ENCODE measurements at regions not wholly inside any gene's neighbourhood (a gene's known extent, or its start where the extent isn't known, plus 50 kb on each side); places are given as distances from the start of the nearest gene placed in this dataset.

DNA sequence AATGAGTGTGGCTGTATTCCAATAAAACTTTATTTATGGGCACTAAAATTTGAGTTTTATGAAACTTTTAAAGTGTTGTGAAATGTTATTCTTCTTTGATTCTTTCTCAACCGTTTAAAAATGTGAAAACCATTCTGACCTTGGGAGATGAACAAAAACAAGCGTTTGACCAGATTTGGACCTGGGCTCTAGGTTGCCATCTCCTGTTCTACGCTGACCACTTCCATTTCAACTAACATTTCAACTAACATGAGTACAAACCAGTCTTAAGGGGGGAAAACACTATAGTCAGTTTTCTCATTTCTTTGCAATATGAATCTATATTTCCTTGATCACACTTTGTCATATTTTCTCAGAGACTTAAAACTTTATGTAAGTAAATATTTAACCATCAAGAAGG lies 118.4 kb upstream of the IRX5 start:
- no peak for DNase-seq

DNA sequence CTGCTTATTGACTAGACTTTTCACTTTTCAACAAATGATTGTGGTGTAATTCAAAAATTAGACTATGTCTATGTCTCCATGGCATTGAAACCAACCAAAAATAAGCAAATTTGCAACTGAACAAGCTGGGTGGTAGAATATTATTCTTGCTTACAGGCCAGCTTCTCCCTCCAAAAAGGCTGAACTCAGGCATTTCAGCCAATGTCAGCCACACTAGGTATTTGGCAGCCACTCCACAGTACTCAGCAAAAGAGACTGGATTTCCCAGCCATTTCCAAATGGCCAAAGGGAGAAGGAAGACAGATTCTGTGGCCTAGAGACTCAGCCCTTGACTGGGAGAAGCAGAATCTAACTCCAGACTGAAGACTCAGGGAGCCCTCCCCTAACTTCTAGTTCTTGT lies 121.8 kb upstream of the IRX5 start:
- DNase-seq, result no peak

DNA sequence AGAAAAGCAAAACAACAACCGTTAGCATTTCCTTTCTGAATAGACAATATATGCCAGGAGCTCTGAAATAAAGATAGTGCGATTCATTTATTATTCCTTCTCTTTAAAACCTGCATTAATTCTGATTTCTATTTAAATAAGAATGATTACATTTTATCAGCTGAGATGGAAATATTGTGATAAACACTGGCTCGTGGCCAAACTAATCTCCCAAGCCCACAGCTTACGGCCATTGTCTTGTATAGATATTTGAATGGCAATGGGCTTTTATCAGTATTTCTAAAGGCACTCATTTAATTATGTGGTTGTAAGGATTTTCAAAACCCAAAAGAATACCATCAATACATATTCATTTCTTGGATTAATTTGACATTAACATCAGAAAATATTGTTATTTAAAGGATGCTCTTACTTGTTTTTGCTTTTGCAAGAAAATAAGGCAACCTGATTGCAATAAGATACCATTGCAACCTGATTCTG lies 123.7 kb upstream of the IRX5 start:
- no peak for DNase-seq

DNA sequence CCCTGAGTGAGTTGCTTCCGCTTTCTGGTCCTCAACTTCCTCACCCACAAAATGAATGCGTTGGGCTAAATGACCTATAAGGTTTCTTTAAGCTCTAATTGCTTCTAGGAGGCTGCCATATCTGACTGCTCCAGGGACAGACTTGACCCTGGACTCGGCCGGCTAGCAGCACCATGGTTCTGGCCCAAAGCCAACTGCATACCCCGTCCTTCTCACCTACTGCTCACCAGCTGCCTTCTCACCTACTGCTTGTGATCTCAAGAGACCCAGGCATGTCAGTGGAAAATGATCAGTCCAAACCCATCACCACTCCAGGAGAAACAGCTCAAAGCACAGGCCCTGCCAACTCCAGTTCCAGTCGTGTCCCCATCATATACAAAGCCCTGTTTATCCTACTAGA lies 124.3 kb upstream of the IRX5 start:
- DNase-seq, result no peak

DNA sequence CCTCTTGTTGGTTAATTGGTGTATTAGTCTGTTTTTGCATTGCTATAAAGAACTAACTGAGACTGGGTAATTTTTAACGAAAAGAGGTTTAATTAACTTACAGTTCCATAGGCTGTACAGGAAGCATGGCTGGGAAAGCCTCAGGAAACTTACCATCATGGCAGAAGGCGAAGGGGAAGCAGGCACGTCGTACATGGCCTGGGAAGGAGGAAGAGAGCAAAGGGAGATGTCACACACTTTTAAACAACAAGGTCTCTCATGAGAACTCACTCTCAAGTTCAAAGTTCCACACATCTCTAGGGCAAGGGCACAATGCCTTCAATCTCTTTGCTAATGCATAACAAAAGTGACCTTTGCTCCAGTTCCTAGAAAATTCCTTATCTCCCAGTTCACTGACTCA lies 125.0 kb upstream of the IRX5 start:
- DNase-seq, result no peak

DNA sequence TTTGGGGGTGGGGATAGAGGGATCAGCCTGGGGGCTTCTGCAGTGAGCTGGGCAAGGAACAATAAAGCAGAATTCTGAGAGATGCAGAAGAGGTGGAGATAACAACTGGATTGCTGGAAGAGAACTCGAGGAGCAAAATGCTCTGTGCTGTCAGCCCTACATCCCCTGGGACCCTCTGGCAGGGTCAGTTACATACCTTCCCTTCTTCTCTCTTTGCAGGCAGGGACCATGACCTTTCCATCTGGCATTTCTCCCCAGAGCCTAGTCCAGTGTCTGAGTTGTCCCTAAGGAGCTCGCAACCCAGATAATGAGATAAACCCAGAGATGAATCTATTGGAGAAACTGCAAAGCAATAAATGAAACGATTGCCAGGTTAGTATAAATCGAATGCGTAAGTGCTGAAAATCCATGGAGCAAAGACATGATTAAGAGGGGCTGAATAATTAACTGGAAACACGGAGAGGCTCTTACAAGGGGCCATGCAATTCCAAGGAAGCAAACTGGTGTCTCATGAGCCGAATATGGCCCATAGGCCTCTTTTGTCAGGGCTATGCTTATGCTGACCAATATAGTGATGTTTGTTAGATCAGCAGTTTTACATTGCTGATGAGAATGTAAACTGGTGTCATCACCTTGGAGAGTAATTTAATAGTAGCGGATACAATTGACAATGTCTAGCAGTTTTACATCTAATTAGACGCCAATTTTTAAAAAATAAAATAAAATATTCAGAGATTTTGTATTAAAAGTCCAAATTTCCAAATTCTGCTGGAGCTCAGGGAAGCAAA lies 129.4 kb upstream of the IRX5 start:
- no peak for DNase-seq

DNA sequence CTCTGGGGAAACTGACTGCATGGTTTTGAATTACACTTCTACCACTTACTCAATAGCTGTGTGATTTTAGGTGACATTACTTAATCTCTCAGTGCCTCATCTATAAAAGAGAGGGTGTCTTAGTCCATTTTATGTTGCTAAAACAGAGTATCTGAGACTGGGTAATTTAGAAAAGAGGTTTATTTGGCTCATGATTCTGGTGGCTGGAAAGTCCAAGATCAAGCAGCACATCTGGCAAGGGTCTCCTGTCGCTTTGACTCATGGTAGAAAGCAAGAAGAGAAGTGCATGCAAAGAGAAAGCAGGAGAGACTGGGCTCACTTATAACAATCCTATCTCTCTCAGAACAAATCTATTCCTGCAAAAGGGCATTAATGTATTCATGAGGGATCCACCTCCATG lies 132.4 kb upstream of the IRX5 start:
- DNase-seq, result no peak

DNA sequence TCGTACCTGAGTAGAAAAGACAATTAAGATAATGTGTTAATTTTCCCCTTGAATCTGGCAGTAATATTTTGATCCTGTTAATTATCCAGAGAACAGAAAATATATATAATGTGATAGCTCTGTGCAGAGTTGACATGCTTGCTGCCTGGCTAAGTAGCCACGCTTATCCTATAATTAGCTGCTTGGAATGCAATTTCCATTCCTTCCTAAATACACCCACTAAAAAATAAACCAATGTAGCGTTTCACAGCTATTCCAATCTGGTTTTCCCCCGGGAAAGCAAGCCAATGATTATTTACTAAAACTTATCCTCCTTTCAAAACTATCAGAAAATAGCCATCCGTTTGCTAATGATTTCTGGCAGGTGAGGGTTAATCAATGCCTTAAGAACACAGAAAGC lies 134.5 kb upstream of the IRX5 start:
- DNase-seq, result no peak

DNA sequence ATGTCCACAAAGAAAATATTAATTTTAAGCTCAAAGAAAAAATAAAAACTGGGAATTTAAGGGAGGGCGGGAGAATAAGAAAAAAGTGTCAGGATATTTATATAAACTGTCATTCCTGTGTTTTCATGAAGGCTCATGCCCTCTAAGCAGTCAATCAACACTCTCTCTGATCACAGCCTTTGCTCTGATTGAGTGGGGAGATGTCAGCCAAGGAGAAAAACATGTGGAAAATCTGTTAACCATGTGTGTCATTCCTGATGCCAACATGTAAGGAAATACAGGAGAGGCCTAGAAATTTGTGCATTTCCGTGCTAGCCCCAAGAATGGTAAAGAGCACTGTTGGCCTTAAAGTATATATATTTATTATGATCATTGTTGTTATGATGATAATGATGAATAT lies 137.9 kb upstream of the IRX5 start:
- DNase-seq, result no peak

DNA sequence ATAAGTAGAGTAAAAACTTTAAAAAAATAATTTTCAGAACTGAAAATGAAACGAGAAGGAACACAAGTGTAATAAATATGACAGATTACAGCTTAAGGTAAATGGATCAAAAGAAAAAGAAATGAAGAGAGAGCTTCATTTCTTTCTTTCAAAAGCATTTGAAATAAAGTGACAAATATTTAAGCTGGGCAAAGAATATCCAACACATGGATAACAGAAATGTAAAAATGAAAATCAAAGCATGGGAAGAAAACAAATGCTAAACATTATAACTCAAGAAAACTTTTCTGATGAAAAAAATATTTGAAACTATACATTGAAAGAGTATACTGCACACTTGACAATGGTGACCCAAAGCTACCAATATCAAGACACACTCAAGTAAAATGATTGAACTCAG lies 143.6 kb upstream of the IRX5 start:
- DNase-seq, result no peak

DNA sequence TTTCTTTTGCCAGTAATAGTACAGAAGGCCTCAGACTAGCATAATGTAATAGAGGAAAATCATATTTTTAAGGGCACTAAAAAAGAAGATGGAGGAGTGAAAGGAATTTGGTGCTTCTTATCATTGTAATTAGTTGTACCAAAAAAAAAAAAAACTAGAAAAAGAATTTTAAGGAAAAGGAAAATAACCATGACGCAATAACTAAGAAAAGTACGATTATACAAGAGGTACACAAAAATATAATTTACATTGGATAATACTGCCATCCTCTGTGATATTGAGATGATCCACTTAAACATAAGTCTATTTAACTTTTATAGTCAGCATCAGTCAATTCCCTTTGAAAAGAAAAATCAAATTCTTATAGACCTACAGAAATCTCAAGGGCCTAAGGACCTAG lies 146.7 kb upstream of the IRX5 start:
- DNase-seq, result no peak

DNA sequence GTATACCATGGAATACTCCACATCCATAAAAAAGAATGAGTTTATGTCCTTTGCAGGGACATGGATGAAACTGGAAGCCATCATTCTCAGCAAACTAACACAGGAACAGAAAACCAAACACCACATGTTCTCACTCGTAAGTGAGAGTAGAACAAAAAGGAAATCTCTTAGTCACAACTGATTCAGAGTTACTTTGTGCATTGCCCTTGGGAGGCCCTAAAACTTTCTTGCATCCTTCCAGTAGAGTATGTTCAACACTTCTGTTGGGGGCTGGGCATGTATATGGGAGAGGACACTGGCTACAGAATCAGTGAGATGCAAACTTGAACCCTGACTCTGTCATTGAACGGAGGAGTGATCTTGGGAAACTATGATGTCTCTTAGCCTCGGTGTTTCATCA lies 147.4 kb upstream of the IRX5 start:
- DNase-seq, result no peak

DNA sequence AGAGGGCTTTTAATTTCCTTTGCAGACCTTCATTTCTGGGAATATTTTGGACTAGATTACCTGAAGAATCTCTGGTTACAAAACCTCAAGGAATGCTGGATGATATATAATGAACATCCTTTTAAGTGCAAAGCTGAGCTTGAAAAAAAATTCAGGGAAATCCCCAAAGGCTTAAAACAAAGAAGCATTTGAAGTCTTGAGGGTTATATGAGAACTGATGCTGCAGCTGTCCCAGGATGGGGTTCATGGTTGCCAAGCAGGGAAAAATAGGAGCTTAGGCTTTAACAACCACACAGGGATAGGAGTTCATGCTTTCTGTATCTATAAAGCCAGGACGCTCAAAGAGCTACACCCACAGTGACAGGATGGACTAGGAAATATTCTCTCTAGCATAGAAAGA lies 150.4 kb upstream of the IRX5 start:
- DNase-seq, result no peak

DNA sequence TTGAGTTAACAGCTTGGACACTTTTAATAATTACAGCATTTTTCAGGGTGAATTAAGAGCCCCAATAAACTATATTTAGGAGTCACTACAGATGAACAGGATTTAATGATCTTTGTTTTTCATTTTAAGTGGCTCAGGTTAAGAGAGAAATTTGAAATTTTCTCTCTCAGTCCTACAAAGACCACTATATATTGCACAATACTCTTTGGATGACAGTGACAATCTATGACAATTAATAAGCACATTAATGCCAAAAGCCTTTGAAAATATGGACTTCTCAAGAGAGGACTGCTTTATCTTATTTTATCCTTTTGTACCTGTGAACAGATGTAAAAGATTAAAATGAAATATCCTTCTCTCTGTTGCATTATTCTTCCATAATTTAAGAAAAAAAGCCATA lies 151.1 kb upstream of the IRX5 start:
- no peak for DNase-seq

DNA sequence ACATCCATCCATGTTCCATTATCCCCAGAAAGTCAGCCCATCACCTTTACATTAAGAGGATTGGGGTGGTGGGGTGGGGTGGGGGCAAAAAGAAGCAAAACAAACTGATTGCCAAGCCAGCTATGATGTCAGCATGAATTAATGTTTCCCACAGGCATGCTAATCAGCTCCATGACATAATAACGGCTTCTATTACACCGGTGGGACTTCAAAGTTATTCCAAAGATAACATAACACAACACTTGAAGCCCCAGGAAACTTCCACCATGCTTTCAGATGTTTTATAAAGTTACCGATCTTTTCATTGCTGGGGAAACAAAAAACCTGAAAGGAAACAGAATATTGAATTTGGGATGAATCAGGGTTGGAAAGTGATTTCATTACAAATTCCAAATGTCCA lies 155.9 kb upstream of the IRX5 start:
- DNase-seq, result no peak

DNA sequence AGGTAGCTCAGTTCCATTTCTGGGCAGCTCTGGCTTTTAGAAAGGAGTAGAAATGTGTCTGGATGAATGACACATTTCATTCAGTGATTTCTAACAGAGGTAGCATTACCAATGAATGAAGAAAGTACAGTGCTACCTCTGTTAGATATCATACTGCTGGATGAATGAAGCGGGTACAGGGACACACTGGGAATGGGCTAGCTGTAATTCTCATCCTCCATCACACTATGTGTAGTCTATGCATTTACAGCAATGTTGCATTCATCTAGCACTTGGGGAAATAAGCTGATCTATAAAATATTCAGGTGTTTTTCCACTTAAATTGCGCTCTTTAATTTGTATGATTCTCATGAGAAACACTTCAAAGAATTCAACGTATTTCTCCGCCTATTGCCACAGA lies 158.3 kb upstream of the IRX5 start:
- DNase-seq, result no peak

DNA sequence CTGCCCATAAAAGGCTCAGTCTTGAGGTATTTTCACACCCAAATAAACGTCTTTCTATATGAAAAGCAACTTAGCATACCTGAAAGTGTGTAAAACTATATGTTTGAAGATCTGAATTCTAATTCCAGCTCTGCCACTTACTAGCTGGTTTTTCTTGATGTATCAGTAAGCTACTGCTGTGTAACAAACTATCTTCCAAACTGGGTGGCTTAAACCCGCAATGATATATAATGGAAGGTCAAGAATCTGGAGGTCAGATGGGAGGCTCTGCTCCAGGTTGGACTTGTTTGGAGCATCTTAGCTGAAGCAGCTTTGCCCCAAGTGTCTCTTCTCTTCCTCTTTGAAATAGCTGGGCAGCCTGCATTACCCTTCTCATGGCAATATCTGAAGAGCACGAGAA lies 164.3 kb upstream of the IRX5 start:
- no peak for DNase-seq

DNA sequence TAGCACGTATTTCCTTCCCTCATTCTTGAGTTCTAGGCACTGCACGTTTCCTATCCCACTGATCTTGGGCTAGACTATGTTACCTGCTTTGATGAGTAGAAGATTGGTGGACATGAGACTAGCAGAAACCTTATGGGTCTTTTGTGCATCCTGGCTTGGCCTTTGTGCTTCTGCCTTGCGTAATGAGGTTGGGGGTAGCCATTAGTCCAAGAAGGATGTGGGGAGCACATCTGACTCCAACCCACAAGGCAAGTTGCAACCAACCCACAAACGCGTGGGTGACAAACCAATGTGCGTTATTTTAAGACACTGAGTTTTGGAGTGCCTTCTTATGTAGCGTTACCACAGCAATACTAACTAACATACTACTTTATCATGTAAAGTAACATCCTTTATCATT lies 180.4 kb upstream of the IRX5 start:
- DNase-seq, result no peak

DNA sequence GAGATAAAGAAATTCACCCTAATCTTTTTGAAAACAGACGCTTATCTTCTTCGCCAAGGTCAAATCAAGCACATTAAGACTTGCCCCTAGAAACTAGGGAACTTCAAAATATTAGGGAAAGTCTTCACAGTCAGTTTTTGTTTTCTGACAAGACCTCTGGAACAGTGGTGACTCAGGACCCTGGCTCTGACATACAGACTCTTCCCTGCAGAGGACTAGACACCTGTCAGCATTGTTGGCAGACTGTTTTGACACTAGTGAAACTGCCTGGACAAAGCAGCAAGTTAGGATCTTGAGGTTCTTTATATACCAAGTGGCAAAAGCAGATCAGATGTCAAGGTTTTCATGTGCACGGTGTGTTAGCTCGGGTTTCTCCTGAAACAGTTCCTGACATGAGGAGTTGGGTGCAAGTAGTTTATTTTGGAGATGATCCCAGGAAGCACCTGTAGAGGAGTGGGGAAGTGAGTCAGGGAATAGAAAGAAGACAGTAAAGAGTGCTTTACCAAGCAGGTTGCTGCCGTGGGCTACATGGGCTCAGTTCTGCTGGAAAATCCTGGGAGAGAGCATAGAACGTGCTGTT lies 182.0 kb upstream of the IRX5 start:
- DNase-seq, result no peak

DNA sequence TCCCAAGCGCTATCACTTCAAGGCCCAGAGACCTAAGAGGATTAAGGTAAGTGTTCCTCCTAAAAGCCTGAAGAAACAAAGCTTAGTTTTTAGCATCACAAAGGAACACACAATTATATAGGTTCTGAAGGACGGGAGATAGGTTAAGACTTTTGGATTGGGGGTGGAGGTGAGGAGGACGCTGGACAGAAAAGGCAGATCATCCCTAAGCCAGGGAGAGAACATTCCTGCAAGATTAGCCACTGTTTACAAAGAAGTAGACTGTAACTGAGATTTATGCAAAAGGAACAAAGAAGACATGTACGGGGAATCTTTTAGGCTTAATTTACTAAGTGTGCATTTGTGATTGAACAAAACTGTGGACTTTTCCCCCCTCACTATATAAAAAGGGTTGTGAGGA lies 184.1 kb upstream of the IRX5 start:
- DNase-seq, result no peak

DNA sequence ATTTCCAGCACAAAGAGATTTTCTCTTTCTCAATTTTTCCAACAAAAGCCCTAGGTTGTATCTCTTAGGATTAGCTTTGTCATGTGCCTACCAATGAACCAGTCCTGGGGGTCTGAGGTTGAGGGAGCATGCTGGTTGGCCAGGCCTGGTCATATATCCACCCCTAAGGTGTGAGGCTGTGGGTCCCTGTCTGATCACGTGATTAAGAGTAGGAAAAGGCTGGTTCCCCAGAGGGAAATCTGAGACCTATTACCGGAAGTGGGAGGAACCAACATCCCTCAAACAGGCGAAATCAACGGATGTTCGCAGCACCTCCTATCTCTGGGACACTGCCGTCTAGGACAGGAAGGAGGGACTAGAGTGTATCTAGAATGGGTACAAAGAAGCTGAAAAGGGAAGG lies 185.7 kb upstream of the IRX5 start:
- no peak for DNase-seq

DNA sequence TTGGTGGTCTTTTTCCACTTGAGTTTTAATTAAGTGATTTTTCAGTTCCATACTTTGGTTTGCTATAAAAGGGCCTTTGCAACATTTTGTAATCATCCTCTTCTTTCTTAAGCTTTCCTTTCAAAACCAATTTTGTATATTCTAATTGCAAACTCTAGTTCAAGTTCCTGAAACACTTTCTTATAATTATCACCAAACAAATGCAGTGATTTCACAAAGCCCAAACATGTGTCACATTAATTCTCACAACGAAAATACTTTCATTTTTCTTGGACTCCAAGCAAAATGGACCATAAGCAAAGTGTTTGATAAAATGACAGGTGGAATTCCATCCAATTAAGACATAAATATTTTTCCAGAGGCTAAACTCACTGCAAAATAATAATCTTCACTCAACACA lies 188.2 kb upstream of the IRX5 start:
- DNase-seq, result no peak

DNA sequence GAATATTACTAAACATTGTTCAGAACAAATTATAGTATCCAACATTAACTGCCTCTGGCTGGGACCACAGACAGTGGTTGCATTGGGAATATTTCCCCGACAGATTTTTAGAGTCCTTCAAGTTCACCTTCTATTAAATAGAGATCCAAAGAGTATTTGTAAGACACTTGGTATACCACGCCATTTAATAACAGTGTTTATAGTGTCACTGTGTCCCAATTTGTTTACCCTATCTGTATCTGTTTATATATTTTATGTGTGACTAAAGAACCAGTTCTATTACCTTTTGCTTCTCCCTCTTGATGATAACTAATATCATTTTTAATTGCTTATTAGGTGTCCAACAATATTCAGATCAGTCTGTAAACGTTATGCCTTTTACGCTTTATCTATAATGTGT lies 191.3 kb upstream of the IRX5 start:
- no peak for DNase-seq

DNA sequence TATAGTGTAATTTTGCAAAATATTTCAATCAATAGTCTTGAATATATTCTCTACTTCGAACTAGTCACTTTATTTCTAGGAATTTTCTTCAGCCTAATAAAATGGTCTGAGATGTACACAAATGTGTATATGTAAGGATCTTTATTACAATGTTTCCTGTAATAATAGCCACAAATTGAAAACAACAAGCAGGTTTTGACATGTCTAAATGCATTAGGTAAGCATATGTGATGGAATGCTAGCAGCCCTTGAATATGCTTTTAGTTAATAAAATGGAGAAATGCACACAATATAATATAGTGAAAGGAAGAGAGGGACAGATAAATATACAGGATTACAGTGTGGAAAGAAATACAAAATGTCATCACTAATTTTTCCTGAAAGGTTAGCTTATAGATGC lies 196.5 kb upstream of the IRX5 start:
- no peak for DNase-seq

All from amygdala (tissue), 56 donors.